H1 (cell line): ENCODE measurements at regions not wholly inside any gene's neighbourhood (a gene's known extent, or its start where the extent isn't known, plus 50 kb on each side); places are given as distances from the start of the nearest gene placed in this dataset.
"Not testable (repeated sequence)": the region's sequence is repeated elsewhere in the genome, so short reads cannot be mapped to it uniquely, and the experiment has no call there.

Experiments used
- CTCF ChIA-PET: fragments of 300-600 bp; sonication (Branson Sonifier 250); formaldehyde crosslinking; loops from one replicate; lab custom pipeline; 2021; ENCODE audit not compliant: partially characterized antibody; lab: Charles Lee
- POLR2A ChIA-PET: fragments of 300-600 bp; sonication (Branson Sonifier 250); formaldehyde crosslinking; loops from one replicate; lab custom pipeline; 2021; ENCODE audit warnings: inconsistent platforms; ENCODE audit not compliant: partially characterized antibody; lab: Charles Lee
- DNase-seq, 2 experiments: peaks; one replicate each; pipeline versions ENCODE4 v3.0.0 to v3.0.0-alpha.2; 2010 to 2022; ENCODE audit warnings: low spot score in 2 of 2, low read depth in 1 of 2, mixed read lengths in 1 of 2
- FAIRE-seq: peaks from 2 replicates; lab custom pipeline; 2011; peaks lifted over from hg19 to GRCh38; lab: Jason Lieb, UNC
- H2AFZ ChIP-seq: 2 replicates; pipeline ENCODE4 v1.8.1; 2012; ENCODE audit warnings: low read length, inconsistent platforms
- H2AK5ac ChIP-seq: 2 replicates; pipeline ENCODE4 v1.6.1; 2013; ENCODE audit warnings: low read depth, low read length
- H2BK120ac ChIP-seq: replicated peaks from 2 replicates; pipeline ENCODE3; 2013; ENCODE audit warnings: low read depth, low read length, inconsistent platforms
- H2BK12ac ChIP-seq: 2 replicates; pipeline ENCODE4 v1.6.1; 2013; ENCODE audit warnings: low read depth, low read length
- H2BK15ac ChIP-seq: 2 replicates; pipeline ENCODE4 v1.6.1; 2013; ENCODE audit warnings: low read length
- H2BK20ac ChIP-seq: 2 replicates; pipeline ENCODE4 v1.6.1; 2013; ENCODE audit warnings: low read length
- H2BK5ac ChIP-seq: 2 replicates; pipeline ENCODE4 v1.6.1; 2013; ENCODE audit warnings: low read depth, low read length
- H3K14ac ChIP-seq: 2 replicates; pipeline ENCODE4 v1.6.1; 2013; ENCODE audit warnings: inconsistent platforms; ENCODE audit not compliant: insufficient read length
- H3K18ac ChIP-seq: 2 replicates; pipeline ENCODE4 v1.6.1; 2013; ENCODE audit warnings: low read length; ENCODE audit errors: extremely low read depth
- H3K23ac ChIP-seq: 2 replicates; pipeline ENCODE4 v1.6.1; 2013; ENCODE audit warnings: inconsistent platforms; ENCODE audit not compliant: insufficient read length
- H3K23me2 ChIP-seq: 2 replicates; pipeline ENCODE4 v1.6.1; 2013; ENCODE audit warnings: low read depth, low read length
- H3K27ac ChIP-seq: 2 replicates; pipeline ENCODE4 v1.6.1; 2011; ENCODE audit warnings: low read depth, low read length, inconsistent platforms
- H3K27me3 ChIP-seq, 4 experiments: replicated peaks in 1 of 4; 1 replicate in 1 of 4; 2 replicates in 3 of 4; pipeline versions ENCODE4 v1.6.1 to v1.8.1; 2011 to 2013; ENCODE audit warnings: low read length in 3 of 4, mild to moderate bottlenecking in 3 of 4, inconsistent platforms in 2 of 4, mixed read lengths in 2 of 4, moderate library complexity in 1 of 4; ENCODE audit not compliant: control insufficient read depth in 3 of 4, insufficient read depth in 3 of 4; ENCODE audit errors: extremely low read depth in 1 of 4
- H3K36me3 ChIP-seq, 4 experiments: 2 replicates each; pipeline versions ENCODE4 v1.6.1 to v1.8.1; 2011 to 2013; ENCODE audit warnings: mild to moderate bottlenecking in 4 of 4, low read length in 3 of 4, moderate library complexity in 2 of 4, control low read depth in 1 of 4, inconsistent platforms in 1 of 4; ENCODE audit not compliant: insufficient read depth in 4 of 4, control insufficient read depth in 2 of 4
- H3K4ac ChIP-seq: replicated peaks from 2 replicates; pipeline ENCODE3; 2013; ENCODE audit warnings: low read length, low read depth, mixed read lengths, inconsistent platforms; ENCODE audit not compliant: insufficient read length
- H3K4me1 ChIP-seq, 4 experiments: replicated peaks in 1 of 4; 1 replicate in 1 of 4; 2 replicates in 3 of 4; pipeline versions ENCODE4 v1.6.1 to v1.8.1; 2011 to 2013; ENCODE audit warnings: low read length in 3 of 4, inconsistent platforms in 2 of 4, mixed read lengths in 1 of 4; ENCODE audit not compliant: insufficient read depth in 4 of 4, control insufficient read depth in 3 of 4
- H3K4me2 ChIP-seq, 2 experiments: 2 replicates each; pipeline versions ENCODE4 v1.6.1 to v1.8.1; 2011 to 2013; ENCODE audit warnings: low read depth in 2 of 2, low read length in 2 of 2, control low read depth in 1 of 2, inconsistent platforms in 1 of 2, mild to moderate bottlenecking in 1 of 2; ENCODE audit not compliant: insufficient read depth in 1 of 2
- H3K4me3 ChIP-seq, 4 experiments: fragments of 200-600, 300-600 bp in 1 of 4; sonication (generic), shearing (Covaris generic), sonication (Bioruptor Twin) in 1 of 4; 2 replicates each; pipeline versions ENCODE4 v1.5.1 to v1.8.1; 2011 to 2016; ENCODE audit warnings: low read length in 4 of 4, low read depth in 3 of 4, control low read depth in 2 of 4, inconsistent platforms in 2 of 4, mild to moderate bottlenecking in 2 of 4, mixed read lengths in 1 of 4, moderate library complexity in 1 of 4; ENCODE audit not compliant: insufficient read depth in 2 of 4; ENCODE audit errors: extremely low read depth in 1 of 4
- H3K56ac ChIP-seq: replicated peaks from 2 replicates; pipeline ENCODE3; 2013; ENCODE audit warnings: low read depth, mild to moderate bottlenecking, mixed read lengths, low read length, inconsistent platforms; ENCODE audit not compliant: insufficient read length
- H3K79me1 ChIP-seq: 2 replicates; pipeline ENCODE4 v1.6.1; 2013; ENCODE audit warnings: low read depth, low read length, control low read depth
- H3K79me2 ChIP-seq, 2 experiments: 2 replicates each; pipeline versions ENCODE4 v1.6.1 to v1.8.1; 2012 to 2013; ENCODE audit warnings: low read length in 2 of 2, mild to moderate bottlenecking in 2 of 2, inconsistent platforms in 1 of 2; ENCODE audit not compliant: insufficient read depth in 2 of 2, control insufficient read depth in 1 of 2
- H3K9ac ChIP-seq, 4 experiments: replicated peaks in 1 of 4; 1 replicate in 1 of 4; 2 replicates in 3 of 4; pipeline versions ENCODE4 v1.6.1 to v1.8.1; 2011 to 2013; ENCODE audit warnings: low read depth in 3 of 4, low read length in 3 of 4, control low read depth in 2 of 4, mild to moderate bottlenecking in 2 of 4, moderate library complexity in 2 of 4, inconsistent platforms in 1 of 4; ENCODE audit errors: extremely low read depth in 1 of 4
- H3K9me3 ChIP-seq, 2 experiments: 2 replicates each; pipeline versions ENCODE4 v1.6.1 to v1.8.1; 2012 to 2013; ENCODE audit warnings: mild to moderate bottlenecking in 2 of 2, moderate library complexity in 2 of 2, control low read depth in 1 of 2, inconsistent platforms in 1 of 2, low read depth in 1 of 2, low read length in 1 of 2, mixed read lengths in 1 of 2; ENCODE audit not compliant: insufficient read depth in 2 of 2
- H4K20me1 ChIP-seq, 2 experiments: replicated peaks in 1 of 2; 2 replicates each; pipeline versions ENCODE3 to v1.8.1; 2011 to 2013; ENCODE audit warnings: inconsistent platforms in 2 of 2, low read length in 2 of 2, mild to moderate bottlenecking in 1 of 2; ENCODE audit not compliant: insufficient read depth in 2 of 2, control insufficient read depth in 1 of 2
- H4K5ac ChIP-seq: 2 replicates; pipeline ENCODE4 v1.6.1; 2013; ENCODE audit warnings: low read length, low read depth, mixed read lengths, inconsistent platforms; ENCODE audit not compliant: insufficient read length
- H4K8ac ChIP-seq: 2 replicates; pipeline ENCODE4 v1.8.0; 2013; ENCODE audit warnings: mild to moderate bottlenecking, moderate library complexity, low read length, inconsistent platforms; ENCODE audit not compliant: insufficient read depth; ENCODE audit errors: extremely low read depth
- H4K91ac ChIP-seq: replicated peaks from 2 replicates; pipeline ENCODE3; 2013; ENCODE audit warnings: low read length, mixed read lengths, inconsistent platforms; ENCODE audit not compliant: insufficient read length
- WGBS, 2 experiments: shearing (Covaris generic) in 1 of 2; methylation state at CpG; one replicate each; pipeline versions ENCODE4 v1.1.6 to v1.1.7; 2013 to 2015; ENCODE audit warnings: low lambda C conversion rate in 2 of 2, mixed read lengths in 2 of 2, inconsistent platforms in 1 of 2, low coverage in 1 of 2, missing lambda C conversion rate in 1 of 2; ENCODE audit not compliant: insufficient replicate concordance in 2 of 2, insufficient coverage in 1 of 2, insufficient read length in 1 of 2; ENCODE audit errors: extremely low coverage in 1 of 2, missing lambda C conversion rate in 1 of 2; 5-methylcytosine and 5-hydroxymethylcytosine counted together

DNA sequence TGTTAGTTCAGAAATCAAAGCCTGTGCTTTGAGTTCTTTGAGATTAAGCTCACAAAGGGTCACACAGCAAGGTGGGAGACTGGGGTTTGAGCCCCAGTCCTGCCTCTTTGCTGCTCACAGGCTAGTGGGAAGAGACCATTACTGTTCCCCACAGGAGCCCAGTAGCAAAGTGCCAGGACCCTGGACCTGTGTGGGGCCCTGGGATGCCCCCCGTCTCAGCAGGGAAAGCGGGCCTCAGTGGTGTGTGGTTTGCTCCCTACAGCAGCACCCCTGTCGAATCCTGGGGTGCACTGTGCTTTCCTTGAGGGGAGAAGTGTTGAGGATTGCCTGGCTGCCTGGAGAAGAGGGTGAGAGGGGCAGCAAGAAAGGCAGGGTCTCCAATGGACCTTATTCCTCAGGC is 239.4 kb downstream of the ANKRD30B start:
- H3K4me2 ChIP-seq, H4K8ac ChIP-seq, H3K36me3 ChIP-seq, H3K4me1 ChIP-seq, H2BK15ac ChIP-seq, H3K4me3 ChIP-seq, H3K27me3 ChIP-seq, H3K23me2 ChIP-seq, H3K56ac ChIP-seq, H2AFZ ChIP-seq, H4K20me1 ChIP-seq, H3K4ac ChIP-seq, H2BK5ac ChIP-seq, H3K23ac ChIP-seq, H3K79me2 ChIP-seq, H3K9ac ChIP-seq, H4K5ac ChIP-seq, H3K18ac ChIP-seq, DNase-seq, H2BK20ac ChIP-seq, H3K27ac ChIP-seq, CTCF ChIA-PET, H4K91ac ChIP-seq, FAIRE-seq, H3K79me1 ChIP-seq, H2BK12ac ChIP-seq, POLR2A ChIA-PET, H3K14ac ChIP-seq, H2BK120ac ChIP-seq, H2AK5ac ChIP-seq: not testable (repeated sequence)
- H3K9me3 ChIP-seq = peaks cover 16 to 55% of the 10 kb centered on the region in 2 experiments; a peak in 2 of 4 replicates
- 100% methylated on average over 2 of the region's 3 CpGs; no CpG with 5 or more reads in 1 of the 2 experiments for WGBS, 2 experiments

- H3K23me2 ChIP-seq, H2AFZ ChIP-seq, CTCF ChIA-PET, H2AK5ac ChIP-seq, H3K79me2 ChIP-seq, H3K4me2 ChIP-seq, H2BK12ac ChIP-seq, H4K20me1 ChIP-seq, H3K4me1 ChIP-seq, DNase-seq, H4K8ac ChIP-seq, H4K91ac ChIP-seq, H3K4me3 ChIP-seq, H4K5ac ChIP-seq, H2BK15ac ChIP-seq, H2BK120ac ChIP-seq, H3K27ac ChIP-seq, H3K14ac ChIP-seq, H3K27me3 ChIP-seq, H3K4ac ChIP-seq, H3K36me3 ChIP-seq, H3K56ac ChIP-seq, H3K18ac ChIP-seq, H2BK5ac ChIP-seq, H3K79me1 ChIP-seq, H2BK20ac ChIP-seq, POLR2A ChIA-PET, FAIRE-seq, H3K9ac ChIP-seq, H3K23ac ChIP-seq: not testable (repeated sequence)
- WGBS, 2 experiments = 52% methylated on average over 5 of the region's 8 CpGs; no CpG with 5 or more reads in 1 of the 2 experiments
- H3K9me3 ChIP-seq = peaks cover 19 to 62% of the 10 kb centered on the region in 2 experiments; a peak in 3 of 4 replicates
Observed at GRCh38 chr18:14987960-14988710, 240.2 kb downstream of the ANKRD30B start.
